Endodermal cell (in vitro differentiated cells): ENCODE measurements at regions not wholly inside any gene's neighbourhood (a gene's known extent, or its start where the extent isn't known, plus 50 kb on each side); places are given as distances from the start of the nearest gene placed in this dataset. TPM values are rescaled to one million over a fixed set of nuclear protein-coding genes. Genes with fewer than 3 reads are reported as not detected.

Experiments
- DNase-seq: peaks from one replicate; pipeline ENCODE4 v3.0.0-alpha.2; 2017
- H3K27ac ChIP-seq: 2 replicates; pipeline ENCODE4 v1.5.1; 2013; ENCODE audit warnings: mild to moderate bottlenecking, low read depth, low read length, moderate library complexity
- H3K27me3 ChIP-seq: 2 replicates; pipeline ENCODE4 v1.6.1; 2013; ENCODE audit warnings: mild to moderate bottlenecking, low read length, moderate library complexity; ENCODE audit not compliant: insufficient read depth, control insufficient read depth, poor library complexity, severe bottlenecking
- H3K36me3 ChIP-seq: 2 replicates; pipeline ENCODE4 v1.7.0; 2013; ENCODE audit warnings: mild to moderate bottlenecking, low read length, moderate library complexity; ENCODE audit not compliant: control insufficient read depth, insufficient read depth
- H3K4me1 ChIP-seq: one replicate; pipeline ENCODE4 v1.7.0; 2013; ENCODE audit warnings: low read length; ENCODE audit not compliant: control insufficient read depth, insufficient read depth
- H3K4me3 ChIP-seq: 2 replicates; pipeline ENCODE4 v1.5.1; 2013; ENCODE audit warnings: mild to moderate bottlenecking, low read length, moderate library complexity
- H3K9ac ChIP-seq: 2 replicates; pipeline ENCODE4 v1.6.1; 2013; ENCODE audit warnings: mild to moderate bottlenecking, low read length, moderate library complexity; ENCODE audit not compliant: poor library complexity, severe bottlenecking; ENCODE audit errors: extremely low read depth
- H3K9me3 ChIP-seq: 2 replicates; pipeline ENCODE4 v1.6.1; 2013; ENCODE audit warnings: mild to moderate bottlenecking, low read length, moderate library complexity; ENCODE audit not compliant: control insufficient read depth
- H3K27ac Mint-ChIP-seq: 2 replicates; pipeline ENCODE4 v1.8.0; 2020; ENCODE audit warnings: mixed read lengths
- H3K27me3 Mint-ChIP-seq: 2 replicates; pipeline ENCODE4 v1.8.0; 2021; ENCODE audit warnings: mild to moderate bottlenecking, mixed read lengths; ENCODE audit not compliant: insufficient read depth
- H3K36me3 Mint-ChIP-seq: 2 replicates; pipeline ENCODE4 v1.8.0; 2020; ENCODE audit warnings: low read depth, mixed read lengths
- H3K4me1 Mint-ChIP-seq: 2 replicates; pipeline ENCODE4 v1.8.0; 2020; ENCODE audit warnings: mixed read lengths
- H3K4me3 Mint-ChIP-seq: 2 replicates; pipeline ENCODE4 v1.8.0; 2020; ENCODE audit warnings: mild to moderate bottlenecking, moderate library complexity, mixed read lengths
- H3K9me3 Mint-ChIP-seq: 2 replicates; pipeline ENCODE4 v1.8.0; 2020; ENCODE audit warnings: mild to moderate bottlenecking, mixed read lengths
- WGBS, 2 experiments: methylation state at CpG; one replicate each; pipeline versions ENCODE4 v1.1.5 to v1.1.7; 2013; ENCODE audit warnings: missing lambda C conversion rate in 2 of 2, mixed read lengths in 1 of 2; ENCODE audit not compliant: insufficient coverage in 1 of 2, insufficient read length in 1 of 2; 5-methylcytosine and 5-hydroxymethylcytosine counted together
- microRNA-seq: library from miRNA; unstranded; fragments of <30 nt; microRNA quantifications from one replicate; pipeline ENCODE4 v1.2.0, GENCODE V29; 2020; ENCODE audit warnings: borderline microRNAs expressed
- TF ChIP-seq, protein P1 (sequence below): fragments of 200-600 bp; sonication (generic); conservative IDR thresholded peaks from 2 replicates; pipeline ENCODE4 v1.5.0; 2021; ENCODE audit warnings: antibody characterized with exemption, mild to moderate bottlenecking

DNA sequence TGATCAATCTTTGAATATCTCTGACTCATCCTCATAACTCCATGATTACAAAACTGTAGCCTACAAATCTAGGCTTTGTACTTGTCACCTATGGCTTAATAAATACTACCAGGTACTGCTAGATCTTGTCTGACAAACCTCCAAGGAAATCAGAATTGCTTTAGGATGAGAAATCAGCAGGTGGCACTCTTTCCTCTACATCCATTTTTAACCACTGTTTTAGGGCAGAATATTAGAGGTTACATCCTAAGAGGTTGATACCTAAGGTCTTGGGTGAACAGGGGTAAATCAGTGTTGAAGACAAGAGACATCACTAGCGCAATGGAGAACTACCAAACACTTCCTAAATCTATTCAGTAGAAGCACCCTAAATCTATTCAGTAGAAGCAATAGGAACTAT lies 63.1 kb upstream of the SOX5 start:
- Mint-ChIP-seq H3K4me3 (no peak overlapping the region), H3K27me3 (no peaks in the 10 kb centered on the region), H3K4me1 (peaks cover 34% of the 10 kb centered on the region), H3K36me3 (peaks cover under 1% of the 10 kb centered on the region), H3K27ac (no peak overlapping the region), H3K9me3 (no peaks in the 10 kb centered on the region)
- no CpG with 5 or more reads among the region's 1 CpG for WGBS, 2 experiments
- Histone ChIP-seq H3K36me3 (no peaks in the 10 kb centered on the region), H3K4me1 (peaks cover 3% of the 10 kb centered on the region), H3K27me3 (no peaks in the 10 kb centered on the region), H3K9ac (no peak overlapping the region), H3K4me3 (no peak overlapping the region), H3K27ac (no peak overlapping the region), H3K9me3 (no peaks in the 10 kb centered on the region)
- TF ChIP-seq, protein P1, sequence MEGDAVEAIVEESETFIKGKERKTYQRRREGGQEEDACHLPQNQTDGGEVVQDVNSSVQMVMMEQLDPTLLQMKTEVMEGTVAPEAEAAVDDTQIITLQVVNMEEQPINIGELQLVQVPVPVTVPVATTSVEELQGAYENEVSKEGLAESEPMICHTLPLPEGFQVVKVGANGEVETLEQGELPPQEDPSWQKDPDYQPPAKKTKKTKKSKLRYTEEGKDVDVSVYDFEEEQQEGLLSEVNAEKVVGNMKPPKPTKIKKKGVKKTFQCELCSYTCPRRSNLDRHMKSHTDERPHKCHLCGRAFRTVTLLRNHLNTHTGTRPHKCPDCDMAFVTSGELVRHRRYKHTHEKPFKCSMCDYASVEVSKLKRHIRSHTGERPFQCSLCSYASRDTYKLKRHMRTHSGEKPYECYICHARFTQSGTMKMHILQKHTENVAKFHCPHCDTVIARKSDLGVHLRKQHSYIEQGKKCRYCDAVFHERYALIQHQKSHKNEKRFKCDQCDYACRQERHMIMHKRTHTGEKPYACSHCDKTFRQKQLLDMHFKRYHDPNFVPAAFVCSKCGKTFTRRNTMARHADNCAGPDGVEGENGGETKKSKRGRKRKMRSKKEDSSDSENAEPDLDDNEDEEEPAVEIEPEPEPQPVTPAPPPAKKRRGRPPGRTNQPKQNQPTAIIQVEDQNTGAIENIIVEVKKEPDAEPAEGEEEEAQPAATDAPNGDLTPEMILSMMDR, result peak; percentile 68
- DNase-seq, result no peak

DNA sequence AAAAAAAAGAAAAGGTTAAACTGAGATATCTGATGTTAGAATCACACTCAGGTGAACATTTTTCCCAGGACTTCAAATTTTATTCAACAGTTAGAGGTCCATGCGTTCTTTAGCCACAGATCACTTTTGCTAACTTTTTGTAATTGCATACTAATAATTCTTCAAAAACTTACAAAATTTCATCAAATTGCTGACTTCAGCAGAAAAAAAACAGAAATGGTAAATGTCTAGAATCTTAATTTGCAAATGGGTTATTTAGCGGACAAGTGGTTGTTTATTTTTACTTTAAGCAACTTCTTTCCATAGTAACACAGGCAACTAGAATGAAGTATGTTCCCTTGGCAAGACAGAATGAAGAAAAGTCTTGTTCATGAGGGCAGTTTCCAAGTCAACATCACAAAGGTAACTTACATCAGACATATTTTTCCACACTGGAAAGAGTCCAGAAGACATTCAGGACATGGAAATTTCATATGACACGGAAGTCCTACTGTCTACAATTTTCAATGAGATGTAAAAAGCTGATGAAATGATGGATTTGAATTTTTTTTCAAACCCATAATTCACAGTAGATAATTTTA lies 62.5 kb upstream of the SOX5 start:
- Mint-ChIP-seq H3K4me1 (peaks cover 34% of the 10 kb centered on the region), H3K27ac (no peak overlapping the region), H3K4me3 (no peak overlapping the region), H3K27me3 (no peaks in the 10 kb centered on the region), H3K36me3 (no peaks in the 10 kb centered on the region), H3K9me3 (no peaks in the 10 kb centered on the region)
- H3K27ac ChIP-seq, result no peak overlapping the region
- H3K9ac ChIP-seq, result no peak overlapping the region
- H3K36me3 ChIP-seq, result no peaks in the 10 kb centered on the region
- H3K27me3 ChIP-seq, result no peaks in the 10 kb centered on the region
- TF ChIP-seq, protein P1, result no peak
- peaks cover 3% of the 10 kb centered on the region for H3K4me1 ChIP-seq
- no peak for DNase-seq
- H3K9me3 ChIP-seq, result no peaks in the 10 kb centered on the region
- H3K4me3 ChIP-seq, result no peak overlapping the region
- 80 to 98% methylated on average over 1 to 2 of the region's 3 CpGs for WGBS, 2 experiments

- no peak overlapping the region for H3K27ac Mint-ChIP-seq
- H3K27me3 Mint-ChIP-seq, result no peaks in the 10 kb centered on the region
Measured at GRCh38 chr12:24008166-24008565, 58.7 kb upstream of the SOX5 start.

More at GRCh38 chr12:24008166-24008565, 58.7 kb upstream of the SOX5 start:
- Histone ChIP-seq H3K27me3 (no peaks in the 10 kb centered on the region), H3K4me3 (no peak overlapping the region), H3K9ac (no peak overlapping the region), H3K36me3 (no peaks in the 10 kb centered on the region), H3K27ac (no peak overlapping the region), H3K4me1 (no peaks in the 10 kb centered on the region), H3K9me3 (no peaks in the 10 kb centered on the region)
- Mint-ChIP-seq H3K4me1 (peaks cover 2% of the 10 kb centered on the region), H3K4me3 (no peak overlapping the region), H3K9me3 (no peaks in the 10 kb centered on the region), H3K36me3 (no peaks in the 10 kb centered on the region)
- TF ChIP-seq, protein P1, result no peak
- WGBS, 2 experiments, result 40 to 84% methylated on average over 1 to 2 of the region's 2 CpGs
- no peak for DNase-seq

Small RNA genes in the stretch of these regions (microRNA-seq; reads per million reads assigned to microRNA genes)
- not detected for gene MIR920
